ENCODE measurements at regions not wholly inside any gene's neighbourhood (a gene's known extent, or its start where the extent isn't known, plus 50 kb on each side); places are given as distances from the start of the nearest gene placed in this dataset.

- TF ChIP-seq POLR2A (IDR thresholded peaks at IDR 0.05) (no peak), CTCF (IDR thresholded peaks at IDR 0.05) (no peak)
Observed at GRCh38 chr2:49804111-49804510, 649.8 kb upstream of the FSHR start.
